HL-60 (cell line): ENCODE measurements at regions not wholly inside any gene's neighbourhood (a gene's known extent, or its start where the extent isn't known, plus 50 kb on each side); places are given as distances from the start of the nearest gene placed in this dataset.

ENCODE experiments used
- DNase-seq, 2 experiments: peaks; one replicate each; pipeline ENCODE4 v3.0.0-alpha.2; 2010 to 2020; ENCODE audit warnings: low read depth in 1 of 2, low spot score in 1 of 2
- H3K27ac ChIP-seq: fragments of 250-450 bp; sonication (Bioruptor Pico); replicated peaks from 2 replicates; pipeline ENCODE4 v1.5.1; 2020; ENCODE audit warnings: mild to moderate bottlenecking, moderate library complexity
- H3K27me3 ChIP-seq: fragments of 250-450 bp; sonication (Bioruptor Pico); 2 replicates; pipeline ENCODE4 v1.5.1; 2021; ENCODE audit warnings: mild to moderate bottlenecking, moderate library complexity; ENCODE audit not compliant: insufficient read depth, poor library complexity, severe bottlenecking
- H3K4me3 ChIP-seq: replicated peaks from 2 replicates; pipeline ENCODE4 v1.5.1; 2011; ENCODE audit warnings: mild to moderate bottlenecking, control low read depth, low read length; ENCODE audit not compliant: insufficient read depth
- GABPA ChIP-seq: IDR thresholded peaks from 2 replicates; pipeline ENCODE4 v1.6.1; 2012; ENCODE audit warnings: low read depth
- POLR2AphosphoS5 ChIP-seq: IDR thresholded peaks from 2 replicates; pipeline ENCODE4 v1.6.1; 2012; ENCODE audit warnings: low read depth
- SPI1 ChIP-seq: IDR thresholded peaks from 2 replicates; pipeline ENCODE4 v1.6.1; 2012; ENCODE audit warnings: low read depth, mild to moderate bottlenecking, borderline replicate concordance
- TF ChIP-seq, protein P1 (sequence below): IDR thresholded peaks from 2 replicates; pipeline ENCODE4 v1.6.1; 2012; ENCODE audit warnings: low read depth; ENCODE audit not compliant: insufficient replicate concordance
- TF ChIP-seq, protein P2 (sequence below): IDR thresholded peaks from one replicate; pipeline ENCODE4 v1.5.1; 2011; ENCODE audit warnings: low read length, control low read depth, inconsistent platforms; ENCODE audit not compliant: insufficient read depth

DNA sequence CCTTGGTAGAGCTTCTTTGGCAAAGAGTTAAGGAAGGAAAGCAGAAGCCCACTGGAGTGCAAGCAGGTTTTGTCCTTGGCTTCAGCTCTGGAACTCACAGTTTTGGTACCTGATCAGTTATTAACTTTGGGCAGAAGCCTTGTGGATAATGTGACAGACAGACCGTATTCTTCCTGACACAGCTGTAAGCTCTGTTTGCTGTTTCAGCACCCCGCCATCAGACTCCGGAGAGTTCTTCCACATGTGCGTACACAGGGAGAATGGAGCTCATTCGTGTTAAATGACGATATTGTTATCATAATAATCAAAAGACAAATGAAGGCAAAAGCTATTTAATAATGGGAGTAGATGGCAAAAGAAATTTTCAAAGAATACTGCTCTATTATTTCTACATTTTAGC, 155.1 kb upstream of the ARGLU1 start:
- Histone ChIP-seq H3K4me3 (no peak overlapping the region), H3K27ac (no peak overlapping the region), H3K27me3 (peaks cover 2% of the 10 kb centered on the region)
- TF ChIP-seq, protein P1, sequence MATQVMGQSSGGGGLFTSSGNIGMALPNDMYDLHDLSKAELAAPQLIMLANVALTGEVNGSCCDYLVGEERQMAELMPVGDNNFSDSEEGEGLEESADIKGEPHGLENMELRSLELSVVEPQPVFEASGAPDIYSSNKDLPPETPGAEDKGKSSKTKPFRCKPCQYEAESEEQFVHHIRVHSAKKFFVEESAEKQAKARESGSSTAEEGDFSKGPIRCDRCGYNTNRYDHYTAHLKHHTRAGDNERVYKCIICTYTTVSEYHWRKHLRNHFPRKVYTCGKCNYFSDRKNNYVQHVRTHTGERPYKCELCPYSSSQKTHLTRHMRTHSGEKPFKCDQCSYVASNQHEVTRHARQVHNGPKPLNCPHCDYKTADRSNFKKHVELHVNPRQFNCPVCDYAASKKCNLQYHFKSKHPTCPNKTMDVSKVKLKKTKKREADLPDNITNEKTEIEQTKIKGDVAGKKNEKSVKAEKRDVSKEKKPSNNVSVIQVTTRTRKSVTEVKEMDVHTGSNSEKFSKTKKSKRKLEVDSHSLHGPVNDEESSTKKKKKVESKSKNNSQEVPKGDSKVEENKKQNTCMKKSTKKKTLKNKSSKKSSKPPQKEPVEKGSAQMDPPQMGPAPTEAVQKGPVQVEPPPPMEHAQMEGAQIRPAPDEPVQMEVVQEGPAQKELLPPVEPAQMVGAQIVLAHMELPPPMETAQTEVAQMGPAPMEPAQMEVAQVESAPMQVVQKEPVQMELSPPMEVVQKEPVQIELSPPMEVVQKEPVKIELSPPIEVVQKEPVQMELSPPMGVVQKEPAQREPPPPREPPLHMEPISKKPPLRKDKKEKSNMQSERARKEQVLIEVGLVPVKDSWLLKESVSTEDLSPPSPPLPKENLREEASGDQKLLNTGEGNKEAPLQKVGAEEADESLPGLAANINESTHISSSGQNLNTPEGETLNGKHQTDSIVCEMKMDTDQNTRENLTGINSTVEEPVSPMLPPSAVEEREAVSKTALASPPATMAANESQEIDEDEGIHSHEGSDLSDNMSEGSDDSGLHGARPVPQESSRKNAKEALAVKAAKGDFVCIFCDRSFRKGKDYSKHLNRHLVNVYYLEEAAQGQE, result no peak
- TF ChIP-seq, protein P2, sequence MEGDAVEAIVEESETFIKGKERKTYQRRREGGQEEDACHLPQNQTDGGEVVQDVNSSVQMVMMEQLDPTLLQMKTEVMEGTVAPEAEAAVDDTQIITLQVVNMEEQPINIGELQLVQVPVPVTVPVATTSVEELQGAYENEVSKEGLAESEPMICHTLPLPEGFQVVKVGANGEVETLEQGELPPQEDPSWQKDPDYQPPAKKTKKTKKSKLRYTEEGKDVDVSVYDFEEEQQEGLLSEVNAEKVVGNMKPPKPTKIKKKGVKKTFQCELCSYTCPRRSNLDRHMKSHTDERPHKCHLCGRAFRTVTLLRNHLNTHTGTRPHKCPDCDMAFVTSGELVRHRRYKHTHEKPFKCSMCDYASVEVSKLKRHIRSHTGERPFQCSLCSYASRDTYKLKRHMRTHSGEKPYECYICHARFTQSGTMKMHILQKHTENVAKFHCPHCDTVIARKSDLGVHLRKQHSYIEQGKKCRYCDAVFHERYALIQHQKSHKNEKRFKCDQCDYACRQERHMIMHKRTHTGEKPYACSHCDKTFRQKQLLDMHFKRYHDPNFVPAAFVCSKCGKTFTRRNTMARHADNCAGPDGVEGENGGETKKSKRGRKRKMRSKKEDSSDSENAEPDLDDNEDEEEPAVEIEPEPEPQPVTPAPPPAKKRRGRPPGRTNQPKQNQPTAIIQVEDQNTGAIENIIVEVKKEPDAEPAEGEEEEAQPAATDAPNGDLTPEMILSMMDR, result no peak
- TF ChIP-seq GABPA (no peak), POLR2AphosphoS5 (no peak), SPI1 (no peak)
- no peak for DNase-seq

DNA sequence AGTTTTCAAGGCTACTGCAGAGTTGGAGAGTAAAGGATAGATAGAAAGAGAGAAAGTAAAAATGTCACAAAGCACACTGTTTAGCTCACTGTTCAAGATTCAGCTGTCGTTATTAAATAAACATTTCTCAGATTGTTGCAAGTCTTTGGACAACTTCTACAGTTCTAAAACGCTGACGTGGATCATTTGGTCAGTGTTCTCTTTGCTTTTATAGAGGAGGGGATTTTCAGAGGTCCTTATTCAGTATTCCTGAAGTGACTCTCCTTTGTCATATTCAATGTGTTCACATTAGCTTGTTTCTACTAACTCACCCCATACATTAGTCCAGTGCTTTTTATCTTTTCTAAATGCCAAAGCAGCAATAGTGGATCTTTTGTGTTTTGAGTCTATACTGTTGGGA, 154.7 kb upstream of the ARGLU1 start:
- Histone ChIP-seq H3K27ac (no peak overlapping the region), H3K27me3 (peaks cover 2% of the 10 kb centered on the region), H3K4me3 (no peak overlapping the region)
- TF ChIP-seq GABPA, result no peak
- no peak for TF ChIP-seq SPI1
- TF ChIP-seq POLR2AphosphoS5, result no peak
- TF ChIP-seq, protein P1, result no peak
- TF ChIP-seq, protein P2, result no peak
- DNase-seq, result no peak

DNA sequence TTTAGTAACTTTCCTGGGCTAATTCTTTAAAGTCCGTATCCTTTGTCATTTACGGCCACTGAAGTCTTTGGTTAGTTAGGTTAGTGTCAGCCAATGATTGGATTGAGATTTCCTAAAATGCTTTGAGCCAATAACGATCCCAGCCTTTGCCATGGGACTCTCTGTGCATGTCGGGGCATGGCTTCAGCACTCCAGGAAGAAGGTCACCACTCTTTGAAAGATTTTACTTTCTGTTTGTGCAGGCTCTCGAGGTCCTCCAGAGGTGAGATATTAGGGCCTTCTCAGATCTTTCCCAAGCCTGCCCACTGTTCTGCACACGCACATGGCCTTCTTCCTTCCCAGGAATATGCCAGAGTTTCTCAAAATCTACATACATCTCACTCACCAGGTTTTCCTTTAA, 153.7 kb upstream of the ARGLU1 start:
- no peak for TF ChIP-seq SPI1
- TF ChIP-seq, protein P1, result no peak
- TF ChIP-seq, protein P2, result no peak
- TF ChIP-seq GABPA, result no peak
- no peak for TF ChIP-seq POLR2AphosphoS5
- Histone ChIP-seq H3K27me3 (peaks cover 2% of the 10 kb centered on the region), H3K27ac (no peak overlapping the region), H3K4me3 (no peak overlapping the region)
- no peak for DNase-seq
